ENCODE measurements at regions not wholly inside any gene's neighbourhood (a gene's known extent, or its start where the extent isn't known, plus 50 kb on each side); places are given as distances from the start of the nearest gene placed in this dataset.

- H3K27me3 Mint-ChIP-seq (ENCODE audit: insufficient read depth): peaks cover 2% of the 10 kb centered on the region
- no peaks in the 10 kb centered on the region for H3K9me3 Mint-ChIP-seq
- DNase-seq: no peak
- H3K4me3 Mint-ChIP-seq: no peak overlapping the region
- no peak overlapping the region for H3K27ac Mint-ChIP-seq
- H3K27ac ChIP-seq (ENCODE audit: low read depth, low read length): no peak overlapping the region
- H3K4me3 ChIP-seq (ENCODE audit: low read length): no peak overlapping the region
- 94 to 100% methylated on average over 2 of the region's 2 CpGs for WGBS, 2 experiments (ENCODE audit: insufficient coverage in 1 of 2, insufficient read length in 1 of 2)
- no peaks in the 10 kb centered on the region for H3K27me3 ChIP-seq (ENCODE audit: control insufficient read depth, insufficient read depth, low read length, poor library complexity, severe bottlenecking)
- no peak overlapping the region for H3K9ac ChIP-seq (ENCODE audit: extremely low read depth, low read length, poor library complexity, severe bottlenecking)
- H3K36me3 Mint-ChIP-seq (ENCODE audit: low read depth): no peaks in the 10 kb centered on the region
- H3K4me1 Mint-ChIP-seq: peaks cover 35% of the 10 kb centered on the region
- TF ChIP-seq CTCF (conservative IDR thresholded peaks at IDR 0.05): no peak
- no peaks in the 10 kb centered on the region for H3K36me3 ChIP-seq (ENCODE audit: control insufficient read depth, insufficient read depth, low read length)
- H3K9me3 ChIP-seq (ENCODE audit: control insufficient read depth, low read length): no peaks in the 10 kb centered on the region
- H3K4me1 ChIP-seq (ENCODE audit: control insufficient read depth, insufficient read depth, low read length): peaks cover 16% of the 10 kb centered on the region
These were observed 406.5 kb upstream of the CDH5 start for GRCh38 chr16:65959983-65960382.

GRCh38 chr16:65958086-65958485 lies 408.4 kb upstream of the CDH5 start:
- DNase-seq: no peak
- no peaks in the 10 kb centered on the region for H3K9me3 ChIP-seq (ENCODE audit: control insufficient read depth, low read length)
- Mint-ChIP-seq H3K36me3 (ENCODE audit: low read depth) (no peaks in the 10 kb centered on the region), H3K9me3 (no peaks in the 10 kb centered on the region), H3K27ac (peak overlapping the region; percentile 26), H3K27me3 (ENCODE audit: insufficient read depth) (no peaks in the 10 kb centered on the region), H3K4me3 (no peak overlapping the region), H3K4me1 (peaks cover 35% of the 10 kb centered on the region)
- H3K27ac ChIP-seq (ENCODE audit: low read depth, low read length): no peak overlapping the region
- 66 to 82% methylated on average over 2 to 3 of the region's 3 CpGs for WGBS, 2 experiments (ENCODE audit: insufficient coverage in 1 of 2, insufficient read length in 1 of 2)
- TF ChIP-seq CTCF (conservative IDR thresholded peaks at IDR 0.05): no peak
- H3K36me3 ChIP-seq (ENCODE audit: control insufficient read depth, insufficient read depth, low read length): no peaks in the 10 kb centered on the region
- no peak overlapping the region for H3K4me3 ChIP-seq (ENCODE audit: low read length)
- H3K9ac ChIP-seq (ENCODE audit: extremely low read depth, low read length, poor library complexity, severe bottlenecking): no peak overlapping the region
- peaks cover 16% of the 10 kb centered on the region for H3K4me1 ChIP-seq (ENCODE audit: control insufficient read depth, insufficient read depth, low read length)
- no peaks in the 10 kb centered on the region for H3K27me3 ChIP-seq (ENCODE audit: control insufficient read depth, insufficient read depth, low read length, poor library complexity, severe bottlenecking)

- Histone ChIP-seq H3K4me1 (ENCODE audit: control insufficient read depth, insufficient read depth, low read length) (peaks cover 16% of the 10 kb centered on the region), H3K27ac (ENCODE audit: low read depth, low read length) (no peak overlapping the region), H3K27me3 (ENCODE audit: control insufficient read depth, insufficient read depth, low read length, poor library complexity, severe bottlenecking) (no peaks in the 10 kb centered on the region), H3K9me3 (ENCODE audit: control insufficient read depth, low read length) (no peaks in the 10 kb centered on the region), H3K4me3 (ENCODE audit: low read length) (no peak overlapping the region), H3K9ac (ENCODE audit: extremely low read depth, low read length, poor library complexity, severe bottlenecking) (no peak overlapping the region), H3K36me3 (ENCODE audit: control insufficient read depth, insufficient read depth, low read length) (no peaks in the 10 kb centered on the region)
- Mint-ChIP-seq H3K4me1 (peaks cover 29% of the 10 kb centered on the region), H3K27me3 (ENCODE audit: insufficient read depth) (no peaks in the 10 kb centered on the region), H3K27ac (no peak overlapping the region), H3K36me3 (ENCODE audit: low read depth) (no peaks in the 10 kb centered on the region), H3K4me3 (no peak overlapping the region), H3K9me3 (no peaks in the 10 kb centered on the region)
- WGBS, 2 experiments (ENCODE audit: insufficient coverage in 1 of 2, insufficient read length in 1 of 2): 95% methylated on average over 1 of the region's 1 CpG; no CpG with 5 or more reads in 1 of the 2 experiments
- no peak for DNase-seq
- no peak for TF ChIP-seq CTCF (conservative IDR thresholded peaks at IDR 0.05)
These were observed 410.4 kb upstream of the CDH5 start for GRCh38 chr16:65956100-65956499.

Data from endodermal cell (in vitro differentiated cells).